Astrocyte (in vitro differentiated cells and primary cell): ENCODE measurements at regions not wholly inside any gene's neighbourhood (a gene's known extent, or its start where the extent isn't known, plus 50 kb on each side); places are given as distances from the start of the nearest gene placed in this dataset.
A peak's percentile ranks its signal among the peaks of the same experiment; 100 is the strongest.

ENCODE experiments used
- DNase-seq: peaks from one replicate; pipeline ENCODE4 v3.0.0-alpha.2; 2010; ENCODE audit warnings: low read depth
- FAIRE-seq: peaks from 2 replicates; lab custom pipeline; 2011; peaks lifted over from hg19 to GRCh38; lab: Jason Lieb, UNC
- H2AFZ ChIP-seq: 2 replicates; pipeline ENCODE4 v1.6.0; 2012; ENCODE audit warnings: low read depth, low read length, inconsistent platforms
- H3K27ac ChIP-seq: 2 replicates; pipeline ENCODE4 v1.5.1; 2011; ENCODE audit warnings: low read depth, low read length, inconsistent platforms
- H3K27me3 ChIP-seq: 2 replicates; pipeline ENCODE4 v1.6.0; 2011; ENCODE audit warnings: low read length, inconsistent platforms; ENCODE audit not compliant: insufficient read depth
- H3K36me3 ChIP-seq: 2 replicates; pipeline ENCODE4 v1.5.1; 2011; ENCODE audit warnings: low read length, inconsistent platforms; ENCODE audit not compliant: insufficient read depth
- H3K4me1 ChIP-seq: 2 replicates; pipeline ENCODE4 v1.5.1; 2011; ENCODE audit warnings: low read length, inconsistent platforms; ENCODE audit not compliant: insufficient read depth
- H3K4me2 ChIP-seq: 2 replicates; pipeline ENCODE4 v1.6.0; 2012; ENCODE audit warnings: low read length, inconsistent platforms
- H3K4me3 ChIP-seq: 2 replicates; pipeline ENCODE4 v1.5.1; 2011; ENCODE audit warnings: low read depth, mild to moderate bottlenecking, low read length, inconsistent platforms; ENCODE audit not compliant: insufficient read depth
- H3K79me2 ChIP-seq: 2 replicates; pipeline ENCODE4 v1.6.0; 2012; ENCODE audit warnings: mild to moderate bottlenecking, low read length, inconsistent platforms; ENCODE audit not compliant: insufficient read depth
- H3K9ac ChIP-seq: 2 replicates; pipeline ENCODE4 v1.6.0; 2012; ENCODE audit warnings: mild to moderate bottlenecking, low read length, inconsistent platforms
- H3K9me3 ChIP-seq: 2 replicates; pipeline ENCODE4 v1.5.1; 2012; ENCODE audit warnings: low read depth, mild to moderate bottlenecking, low read length, inconsistent platforms; ENCODE audit not compliant: insufficient read depth
- H4K20me1 ChIP-seq: 2 replicates; pipeline ENCODE4 v1.6.0; 2012; ENCODE audit warnings: low read length, inconsistent platforms; ENCODE audit not compliant: insufficient read depth
- H3K27ac Mint-ChIP-seq: one replicate; pipeline ENCODE4 v1.8.0; 2021; ENCODE audit warnings: mild to moderate bottlenecking, mixed read lengths; ENCODE audit not compliant: unreplicated experiment
- H3K27me3 Mint-ChIP-seq: one replicate; pipeline ENCODE4 v1.8.0; 2021; ENCODE audit warnings: low read depth, mixed read lengths; ENCODE audit not compliant: unreplicated experiment
- H3K36me3 Mint-ChIP-seq: one replicate; pipeline ENCODE4 v1.8.0; 2021; ENCODE audit warnings: low read depth, mixed read lengths; ENCODE audit not compliant: unreplicated experiment
- H3K4me1 Mint-ChIP-seq: one replicate; pipeline ENCODE4 v1.8.0; 2021; ENCODE audit warnings: low read depth, mixed read lengths; ENCODE audit not compliant: unreplicated experiment
- H3K4me3 Mint-ChIP-seq: one replicate; pipeline ENCODE4 v1.8.0; 2021; ENCODE audit warnings: mild to moderate bottlenecking, moderate library complexity, mixed read lengths; ENCODE audit not compliant: unreplicated experiment
- H3K9me3 Mint-ChIP-seq: one replicate; pipeline ENCODE4 v1.8.0; 2021; ENCODE audit warnings: mild to moderate bottlenecking, mixed read lengths; ENCODE audit not compliant: unreplicated experiment
- CTCF ChIP-seq: IDR thresholded peaks from 2 replicates; pipeline ENCODE4 v1.5.1; 2011; ENCODE audit warnings: low read depth, mild to moderate bottlenecking, inconsistent platforms, low read length, moderate library complexity; ENCODE audit not compliant: insufficient read depth
- EZH2 ChIP-seq: IDR thresholded peaks from 2 replicates; pipeline ENCODE4 v1.6.1; 2012; ENCODE audit warnings: mild to moderate bottlenecking, low read length, inconsistent platforms; ENCODE audit not compliant: insufficient read depth

GRCh38 chr2:167608487-167608886 is 638.9 kb downstream of the STK39 start:
- Histone ChIP-seq H3K9ac (no peak overlapping the region), H3K36me3 (no peaks in the 10 kb centered on the region), H4K20me1 (no peaks in the 10 kb centered on the region), H2AFZ (no peak overlapping the region), H3K4me1 (no peaks in the 10 kb centered on the region), H3K79me2 (no peaks in the 10 kb centered on the region), H3K9me3 (no peaks in the 10 kb centered on the region), H3K4me3 (no peak overlapping the region), H3K4me2 (no peak overlapping the region), H3K27ac (no peak overlapping the region), H3K27me3 (no peaks in the 10 kb centered on the region)
- no peak for TF ChIP-seq CTCF
- Mint-ChIP-seq H3K4me1 (peaks cover 13% of the 10 kb centered on the region), H3K9me3 (no peaks in the 10 kb centered on the region), H3K27ac (no peak overlapping the region), H3K36me3 (no peaks in the 10 kb centered on the region), H3K4me3 (no peak overlapping the region), H3K27me3 (no peaks in the 10 kb centered on the region)
- FAIRE-seq (peak; percentile 39), DNase-seq (no peak)

GRCh38 chr2:167607731-167608130 is 639.7 kb downstream of the STK39 start:
- Histone ChIP-seq H3K4me3 (no peak overlapping the region), H3K4me1 (no peaks in the 10 kb centered on the region), H3K27me3 (no peaks in the 10 kb centered on the region), H3K36me3 (no peaks in the 10 kb centered on the region), H3K4me2 (no peak overlapping the region), H3K27ac (no peak overlapping the region), H2AFZ (no peak overlapping the region), H4K20me1 (no peaks in the 10 kb centered on the region), H3K9me3 (no peaks in the 10 kb centered on the region), H3K9ac (no peak overlapping the region), H3K79me2 (no peaks in the 10 kb centered on the region)
- Mint-ChIP-seq H3K4me3 (no peak overlapping the region), H3K9me3 (no peaks in the 10 kb centered on the region), H3K4me1 (peaks cover 13% of the 10 kb centered on the region), H3K36me3 (no peaks in the 10 kb centered on the region), H3K27me3 (no peaks in the 10 kb centered on the region), H3K27ac (no peak overlapping the region)
- FAIRE-seq (no peak), DNase-seq (no peak)
- TF ChIP-seq EZH2 (no peak), CTCF (no peak)

GRCh38 chr2:167607211-167607610 is 640.2 kb downstream of the STK39 start:
- Histone ChIP-seq H3K36me3 (no peaks in the 10 kb centered on the region), H3K27ac (no peak overlapping the region), H3K4me1 (no peaks in the 10 kb centered on the region), H4K20me1 (no peaks in the 10 kb centered on the region), H3K27me3 (no peaks in the 10 kb centered on the region), H2AFZ (no peak overlapping the region), H3K4me3 (no peak overlapping the region), H3K4me2 (no peak overlapping the region), H3K79me2 (no peaks in the 10 kb centered on the region), H3K9ac (no peak overlapping the region), H3K9me3 (no peaks in the 10 kb centered on the region)
- H3K4me1 Mint-ChIP-seq: peaks cover 13% of the 10 kb centered on the region
- H3K4me3 Mint-ChIP-seq: no peak overlapping the region
- H3K36me3 Mint-ChIP-seq: no peaks in the 10 kb centered on the region
- no peaks in the 10 kb centered on the region for H3K9me3 Mint-ChIP-seq
- peak overlapping the region; percentile 64 for H3K27ac Mint-ChIP-seq
- FAIRE-seq (no peak), DNase-seq (no peak)
- H3K27me3 Mint-ChIP-seq: no peaks in the 10 kb centered on the region
- TF ChIP-seq EZH2: no peak
- TF ChIP-seq CTCF: no peak
